A673 (cell line): ENCODE measurements at regions not wholly inside any gene's neighbourhood (a gene's known extent, or its start where the extent isn't known, plus 50 kb on each side); places are given as distances from the start of the nearest gene placed in this dataset.

Experiments
- BruUV-seq: library from RNA; stranded (reverse); fragments of 400-500 nt; replicated peaks from 2 replicates; lab custom pipeline; 2021; lab: Mats Ljungman, UMichigan
- CTCF ChIA-PET: fragments of 300-600 bp; sonication (Branson Sonifier 250); formaldehyde crosslinking; loops from one replicate; lab custom pipeline; 2022; ENCODE audit warnings: antibody characterized with exemption; lab: Charles Lee
- POLR2A ChIA-PET: fragments of 300-600 bp; sonication (Branson Sonifier 250); formaldehyde crosslinking; loops from one replicate; lab custom pipeline; 2022; ENCODE audit warnings: antibody characterized with exemption; ENCODE audit not compliant: low non-redundant PET; lab: Charles Lee
- DNase-seq: peaks from one replicate; pipeline ENCODE4 v3.0.0-alpha.2; 2015; ENCODE audit warnings: low spot score
- H3K27ac ChIP-seq: fragments of 200-600 bp; sonication (generic); 2 replicates; pipeline ENCODE4 v1.5.1; 2016; ENCODE audit warnings: mixed run types, low read depth, mild to moderate bottlenecking, mixed read lengths, antibody characterized with exemption, low read length; ENCODE audit not compliant: poor library complexity, severe bottlenecking
- H3K27me3 ChIP-seq: fragments of 200-600 bp; sonication (generic); replicated peaks from 2 replicates; pipeline ENCODE4 v1.6.1; 2017; ENCODE audit warnings: mixed run types, low read depth, mild to moderate bottlenecking, mixed read lengths, antibody characterized with exemption, low read length; ENCODE audit not compliant: insufficient read depth, poor library complexity
- H3K36me3 ChIP-seq: fragments of 200-600 bp; sonication (generic); 2 replicates; pipeline ENCODE4 v1.6.1; 2016; ENCODE audit warnings: mixed run types, mild to moderate bottlenecking, mixed read lengths, antibody characterized with exemption, low read length; ENCODE audit not compliant: insufficient read depth, poor library complexity, severe bottlenecking
- H3K4me1 ChIP-seq: fragments of 200-600 bp; sonication (generic); 2 replicates; pipeline ENCODE4 v1.6.1; 2017; ENCODE audit warnings: mixed run types, mild to moderate bottlenecking, mixed read lengths, antibody characterized with exemption, low read length; ENCODE audit not compliant: insufficient read depth, poor library complexity, severe bottlenecking
- H3K4me3 ChIP-seq: fragments of 200-600 bp; sonication (generic); 2 replicates; pipeline ENCODE4 v1.5.1; 2016; ENCODE audit warnings: low read depth, mixed run types, mild to moderate bottlenecking, mixed read lengths, low read length; ENCODE audit not compliant: poor library complexity, severe bottlenecking
- H3K9me3 ChIP-seq: fragments of 200-600 bp; sonication (generic); 2 replicates; pipeline ENCODE4 v1.6.1; 2016; ENCODE audit warnings: mixed run types, low read depth, mild to moderate bottlenecking, mixed read lengths, antibody characterized with exemption, low read length; ENCODE audit not compliant: poor library complexity, severe bottlenecking
- EZH2 ChIP-seq: fragments of 200-600 bp; sonication (generic); IDR thresholded peaks from 2 replicates; pipeline ENCODE4 v1.6.1; 2017; ENCODE audit warnings: borderline replicate concordance, low read depth, mild to moderate bottlenecking, mixed read lengths, antibody characterized with exemption, low read length; ENCODE audit not compliant: poor library complexity, severe bottlenecking
- intact Hi-C: fragments of 100-400 bp; cut with micrococcal nuclease; formaldehyde crosslinking; loops from one replicate; pipeline ENCODE4 v1.10.0; 2022; ENCODE audit not compliant: unreplicated experiment
- TF ChIP-seq, protein P1 (sequence below): fragments of 300-800, 200-600 bp; sonication (generic); conservative IDR thresholded peaks from 2 replicates; pipeline ENCODE4 v1.5.1; 2017; ENCODE audit warnings: low read depth, mild to moderate bottlenecking, antibody characterized with exemption, low read length, moderate library complexity, mixed read lengths

- H3K4me1 ChIP-seq = no peaks in the 10 kb centered on the region
- ChIA-PET CTCF (interaction anchor here (0.6 to 1.2 kb wide), 4 partner anchors 11 to 449 kb away, joined by 3 to 5 read pairs (median 3); no protein-coding TSS in a partner anchor), POLR2A (no interaction called here)
- DNase-seq = no peak
- no peaks in the 10 kb centered on the region for H3K27me3 ChIP-seq
- intact Hi-C loops = no loop called here
- no TSS peak for BruUV-seq
- H3K36me3 ChIP-seq = no peaks in the 10 kb centered on the region
- TF ChIP-seq, protein P1, sequence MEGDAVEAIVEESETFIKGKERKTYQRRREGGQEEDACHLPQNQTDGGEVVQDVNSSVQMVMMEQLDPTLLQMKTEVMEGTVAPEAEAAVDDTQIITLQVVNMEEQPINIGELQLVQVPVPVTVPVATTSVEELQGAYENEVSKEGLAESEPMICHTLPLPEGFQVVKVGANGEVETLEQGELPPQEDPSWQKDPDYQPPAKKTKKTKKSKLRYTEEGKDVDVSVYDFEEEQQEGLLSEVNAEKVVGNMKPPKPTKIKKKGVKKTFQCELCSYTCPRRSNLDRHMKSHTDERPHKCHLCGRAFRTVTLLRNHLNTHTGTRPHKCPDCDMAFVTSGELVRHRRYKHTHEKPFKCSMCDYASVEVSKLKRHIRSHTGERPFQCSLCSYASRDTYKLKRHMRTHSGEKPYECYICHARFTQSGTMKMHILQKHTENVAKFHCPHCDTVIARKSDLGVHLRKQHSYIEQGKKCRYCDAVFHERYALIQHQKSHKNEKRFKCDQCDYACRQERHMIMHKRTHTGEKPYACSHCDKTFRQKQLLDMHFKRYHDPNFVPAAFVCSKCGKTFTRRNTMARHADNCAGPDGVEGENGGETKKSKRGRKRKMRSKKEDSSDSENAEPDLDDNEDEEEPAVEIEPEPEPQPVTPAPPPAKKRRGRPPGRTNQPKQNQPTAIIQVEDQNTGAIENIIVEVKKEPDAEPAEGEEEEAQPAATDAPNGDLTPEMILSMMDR = no peak
- no peak for TF ChIP-seq EZH2
- no peaks in the 10 kb centered on the region for H3K9me3 ChIP-seq
- no peak overlapping the region for H3K4me3 ChIP-seq
- no peak overlapping the region for H3K27ac ChIP-seq
Measured at GRCh38 chrX:47313056-47313455, 57.3 kb upstream of the ZNF157 start.

DNA sequence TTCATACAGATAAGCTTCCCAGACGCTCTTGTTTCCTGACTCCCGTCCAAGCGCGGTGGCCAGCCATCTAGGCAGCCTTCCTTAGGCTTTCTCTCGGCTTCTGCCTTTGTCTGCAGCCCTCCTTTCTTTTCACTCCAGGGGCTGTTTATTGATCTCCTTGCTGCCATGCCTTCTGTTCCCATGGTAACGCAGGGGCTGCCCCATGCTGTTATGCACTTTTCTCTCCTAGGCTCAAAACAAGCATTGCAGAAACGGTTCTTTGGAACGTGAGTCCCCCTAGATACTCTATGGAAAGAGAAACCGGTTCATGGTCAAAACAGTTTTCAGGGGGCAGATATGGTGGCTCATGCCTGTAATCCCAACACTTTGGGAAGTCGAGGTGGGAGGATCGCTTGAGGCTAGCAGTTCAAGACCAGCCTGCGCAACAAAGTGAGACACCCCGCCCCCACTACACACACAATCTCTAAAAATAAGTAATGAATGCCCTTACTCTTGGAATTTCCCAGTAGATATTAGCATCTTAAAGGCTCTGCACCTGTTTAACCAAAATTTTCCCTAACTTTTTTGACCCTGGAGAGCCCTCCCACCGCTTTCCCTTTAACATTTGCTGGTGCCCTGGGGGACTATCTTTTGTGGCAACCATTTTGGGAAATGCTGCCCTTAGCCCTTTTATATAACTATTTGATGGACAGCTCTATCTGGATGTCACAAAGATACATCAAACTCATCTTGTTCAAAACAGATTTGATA is 53.9 kb upstream of the ZNF157 start:
- no peaks in the 10 kb centered on the region for H3K36me3 ChIP-seq
- H3K9me3 ChIP-seq = no peaks in the 10 kb centered on the region
- TF ChIP-seq, protein P1 = no peak
- no peak for TF ChIP-seq EZH2
- POLR2A ChIA-PET = no interaction called here
- DNase-seq = peak; percentile 29
- H3K27me3 ChIP-seq = no peaks in the 10 kb centered on the region
- CTCF ChIA-PET = no interaction called here
- H3K27ac ChIP-seq = no peak overlapping the region
- intact Hi-C loops = no loop called here
- no peaks in the 10 kb centered on the region for H3K4me1 ChIP-seq
- BruUV-seq = no TSS peak
- H3K4me3 ChIP-seq = no peak overlapping the region
